ENCODE measurements at regions not wholly inside any gene's neighbourhood (a gene's known extent, or its start where the extent isn't known, plus 50 kb on each side); places are given as distances from the start of the nearest gene placed in this dataset.

GRCh38 chr15:37218351-37218916 lies 118.1 kb upstream of the MEIS2 start:
- TF ChIP-seq POLR2A (IDR thresholded peaks at IDR 0.05; ENCODE audit: extremely low read depth, insufficient read length) (no peak), CTCF (IDR thresholded peaks at IDR 0.05; ENCODE audit: low read depth, low read length) (no peak), MAX (IDR thresholded peaks at IDR 0.05; ENCODE audit: low read depth, low read length) (no peak), MYC (IDR thresholded peaks at IDR 0.05; ENCODE audit: low read depth, low read length) (no peak)

Data from NB4 (cell line).